ENCODE measurements at regions not wholly inside any gene's neighbourhood (a gene's known extent, or its start where the extent isn't known, plus 50 kb on each side); places are given as distances from the start of the nearest gene placed in this dataset.

- CTCF ChIA-PET, result no interaction called here
- intact Hi-C loops (cut with micrococcal nuclease; ENCODE audit: unreplicated experiment), result no loop called here
These were observed 868.7 kb upstream of the ADGRL4 start for GRCh38 chr1:79875187-79875586.

GRCh38 chr1:79874289-79874688 lies 867.8 kb upstream of the ADGRL4 start:
- H3K4me1 ChIP-seq (ENCODE audit: insufficient read depth, low read length, poor library complexity, severe bottlenecking), result peaks cover 7% of the 10 kb centered on the region
- POLR2A ChIA-PET (ENCODE audit: low non-redundant PET), result no interaction called here
- DNase-seq (ENCODE audit: low spot score), result no peak

More at GRCh38 chr1:79875187-79875586, 868.7 kb upstream of the ADGRL4 start:
- POLR2A ChIA-PET (ENCODE audit: low non-redundant PET), result no interaction called here
- H3K27ac ChIP-seq (ENCODE audit: low read depth, low read length, poor library complexity, severe bottlenecking), result no peak overlapping the region
- TF ChIP-seq EZH2 (IDR thresholded peaks at IDR 0.05; ENCODE audit: borderline replicate concordance, low read depth, low read length, poor library complexity, severe bottlenecking) (no peak), CTCF (conservative IDR thresholded peaks at IDR 0.05; ENCODE audit: low read depth, low read length) (no peak)
- BruUV-seq (replicated peaks), result no TSS peak
- peaks cover 3% of the 10 kb centered on the region for H3K9me3 ChIP-seq (ENCODE audit: low read depth, low read length, poor library complexity, severe bottlenecking)
- peaks cover 7% of the 10 kb centered on the region for H3K4me1 ChIP-seq (ENCODE audit: insufficient read depth, low read length, poor library complexity, severe bottlenecking)
- DNase-seq (ENCODE audit: low spot score), result no peak
- no peaks in the 10 kb centered on the region for H3K36me3 ChIP-seq (ENCODE audit: insufficient read depth, low read length, poor library complexity, severe bottlenecking)
- H3K27me3 ChIP-seq (replicated peaks; ENCODE audit: insufficient read depth, low read depth, low read length, poor library complexity), result no peaks in the 10 kb centered on the region
- no peak overlapping the region for H3K4me3 ChIP-seq (ENCODE audit: low read depth, low read length, poor library complexity, severe bottlenecking)

GRCh38 chr1:79859212-79859948 lies 852.9 kb upstream of the ADGRL4 start:
- TF ChIP-seq CTCF (conservative IDR thresholded peaks at IDR 0.05; ENCODE audit: low read depth, low read length) (no peak), EZH2 (IDR thresholded peaks at IDR 0.05; ENCODE audit: borderline replicate concordance, low read depth, low read length, poor library complexity, severe bottlenecking) (no peak)
- BruUV-seq (replicated peaks), result no TSS peak
- Histone ChIP-seq H3K27me3 (replicated peaks; ENCODE audit: insufficient read depth, low read depth, low read length, poor library complexity) (no peaks in the 10 kb centered on the region), H3K27ac (ENCODE audit: low read depth, low read length, poor library complexity, severe bottlenecking) (no peak overlapping the region), H3K36me3 (ENCODE audit: insufficient read depth, low read length, poor library complexity, severe bottlenecking) (no peaks in the 10 kb centered on the region), H3K9me3 (ENCODE audit: low read depth, low read length, poor library complexity, severe bottlenecking) (no peaks in the 10 kb centered on the region), H3K4me1 (ENCODE audit: insufficient read depth, low read length, poor library complexity, severe bottlenecking) (no peaks in the 10 kb centered on the region), H3K4me3 (ENCODE audit: low read depth, low read length, poor library complexity, severe bottlenecking) (no peak overlapping the region)
- ChIA-PET POLR2A (ENCODE audit: low non-redundant PET) (no interaction called here), CTCF (no interaction called here)
- DNase-seq (ENCODE audit: low spot score), result peak; percentile 30
- intact Hi-C loops (cut with micrococcal nuclease; ENCODE audit: unreplicated experiment), result no loop called here

More at GRCh38 chr1:79874289-79874688, 867.8 kb upstream of the ADGRL4 start:
- H3K27me3 ChIP-seq (replicated peaks; ENCODE audit: insufficient read depth, low read depth, low read length, poor library complexity), result no peaks in the 10 kb centered on the region
- H3K4me3 ChIP-seq (ENCODE audit: low read depth, low read length, poor library complexity, severe bottlenecking), result no peak overlapping the region
- H3K27ac ChIP-seq (ENCODE audit: low read depth, low read length, poor library complexity, severe bottlenecking), result no peak overlapping the region
- CTCF ChIA-PET, result no interaction called here
- TF ChIP-seq CTCF (conservative IDR thresholded peaks at IDR 0.05; ENCODE audit: low read depth, low read length) (no peak), EZH2 (IDR thresholded peaks at IDR 0.05; ENCODE audit: borderline replicate concordance, low read depth, low read length, poor library complexity, severe bottlenecking) (no peak)
- no peaks in the 10 kb centered on the region for H3K36me3 ChIP-seq (ENCODE audit: insufficient read depth, low read length, poor library complexity, severe bottlenecking)
- no TSS peak for BruUV-seq (replicated peaks)
- no peaks in the 10 kb centered on the region for H3K9me3 ChIP-seq (ENCODE audit: low read depth, low read length, poor library complexity, severe bottlenecking)
- intact Hi-C loops (cut with micrococcal nuclease; ENCODE audit: unreplicated experiment), result no loop called here

Data from A673 (cell line).